HepG2 (cell line): ENCODE measurements at regions not wholly inside any gene's neighbourhood (a gene's known extent, or its start where the extent isn't known, plus 50 kb on each side); places are given as distances from the start of the nearest gene placed in this dataset.

ENCODE experiments used
- ATAC-seq: fragments of 200-7000 bp; cut with Tn5 transposase; 3 replicates; pipeline ENCODE4 v1.9.1; 2020; ENCODE audit warnings: mild to moderate bottlenecking, moderate library complexity
- BruUV-seq: library from RNA; stranded (reverse); fragments of 400-500 nt; replicated peaks from 2 replicates; lab custom pipeline; 2021; lab: Mats Ljungman, UMichigan
- CTCF ChIA-PET: fragments of 300-600 bp; formaldehyde crosslinking; extraction: SDS; loops from one replicate; lab custom pipeline; 2021; ENCODE audit warnings: low total read pairs, inconsistent platforms, low intra/inter-chr PET ratio; lab: Yijun Ruan, JAX
- POLR2A ChIA-PET: fragments of 350-600 bp; sonication (Branson Sonifier 250); formaldehyde crosslinking; loops from one replicate; lab custom pipeline; 2020; ENCODE audit warnings: antibody characterized with exemption, inconsistent platforms; lab: Yijun Ruan, JAX
- DNase-seq: peaks from one replicate; pipeline ENCODE4 v3.0.0-alpha.2; 2015; ENCODE audit warnings: low spot score
- FAIRE-seq: peaks from 3 replicates; lab custom pipeline; 2011; peaks lifted over from hg19 to GRCh38; lab: Jason Lieb, UNC
- H2AFZ ChIP-seq: one replicate; pipeline ENCODE4 v1.6.1; 2011; ENCODE audit warnings: low read length, inconsistent platforms
- H3K27ac ChIP-seq: fragments of 300-600 bp; 3 replicates; pipeline ENCODE4 v1.8.0; 2011; ENCODE audit warnings: mixed run types, mild to moderate bottlenecking, mixed read lengths, low read length, inconsistent platforms; ENCODE audit not compliant: insufficient read depth; ENCODE audit errors: extremely low read length
- H3K27me3 ChIP-seq, 2 experiments: fragments of 200-600 bp in 1 of 2; 2 replicates in 1 of 2; 3 replicates in 1 of 2; pipeline versions ENCODE4 v1.6.0 to v1.8.0; 2011; ENCODE audit warnings: low read length in 2 of 2, mild to moderate bottlenecking in 2 of 2, moderate library complexity in 2 of 2, inconsistent platforms in 1 of 2; ENCODE audit not compliant: insufficient read depth in 2 of 2, control insufficient read depth in 1 of 2
- H3K36me3 ChIP-seq, 2 experiments: fragments of 200-600 bp in 1 of 2; replicated peaks in 1 of 2; 2 replicates in 1 of 2; 3 replicates in 1 of 2; pipeline versions ENCODE4 v1.5.1 to v1.8.0; 2011; ENCODE audit warnings: low read length in 2 of 2, inconsistent platforms in 1 of 2; ENCODE audit not compliant: insufficient read depth in 2 of 2, control insufficient read depth in 1 of 2
- H3K4me1 ChIP-seq: 2 replicates; pipeline ENCODE4 v1.5.1; 2012; ENCODE audit warnings: low read length, inconsistent platforms; ENCODE audit not compliant: insufficient read depth
- H3K4me2 ChIP-seq: 2 replicates; pipeline ENCODE4 v1.6.0; 2011; ENCODE audit warnings: low read depth, low read length, inconsistent platforms
- H3K4me3 ChIP-seq, 3 experiments: fragments of 200-600 bp in 1 of 3; sonication (generic), shearing (Covaris generic) in 1 of 3; replicated peaks in 1 of 3; 2 replicates each; pipeline ENCODE4 v1.5.1; 2011 to 2016; ENCODE audit warnings: low read length in 3 of 3, inconsistent platforms in 2 of 3, low read depth in 2 of 3, mild to moderate bottlenecking in 2 of 3, control low read depth in 1 of 3, mixed read lengths in 1 of 3; ENCODE audit not compliant: insufficient read depth in 1 of 3
- H3K79me2 ChIP-seq: one replicate; pipeline ENCODE4 v1.6.1; 2011; ENCODE audit warnings: low read length, inconsistent platforms; ENCODE audit not compliant: insufficient read depth
- H3K9ac ChIP-seq: 2 replicates; pipeline ENCODE4 v1.6.0; 2011; ENCODE audit warnings: mild to moderate bottlenecking, low read depth, low read length, inconsistent platforms; ENCODE audit not compliant: insufficient read depth
- H3K9me3 ChIP-seq: 2 replicates; pipeline ENCODE4 v1.5.1; 2012; ENCODE audit warnings: mild to moderate bottlenecking, low read length
- H4K20me1 ChIP-seq: 2 replicates; pipeline ENCODE4 v1.6.0; 2011; ENCODE audit warnings: inconsistent platforms, mild to moderate bottlenecking, low read length, moderate library complexity; ENCODE audit not compliant: insufficient read depth
- DBP ChIP-seq: sonication (generic); formaldehyde crosslinking; IDR thresholded peaks from 2 replicates; pipeline ENCODE4 v1.4.0; 2020; ENCODE audit warnings: missing genetic modification reagents; ENCODE audit errors: not compliant biosample characterization
- ETV6 ChIP-seq: sonication (generic); formaldehyde crosslinking; conservative IDR thresholded peaks from 2 replicates; pipeline ENCODE4 v1.4.0; 2020; ENCODE audit warnings: missing genetic modification reagents
- KMT2B ChIP-seq: IDR thresholded peaks from 2 replicates; pipeline ENCODE4 v1.6.1; 2016; ENCODE audit warnings: missing genetic modification reagents, missing compliant biosample characterization
- NCOA2 ChIP-seq: sonication (generic); formaldehyde crosslinking; IDR thresholded peaks from 2 replicates; pipeline ENCODE4 v1.8.0; 2022; ENCODE audit warnings: inconsistent platforms
- TFDP1 ChIP-seq: IDR thresholded peaks from 2 replicates; pipeline ENCODE4 v1.6.1; 2016; ENCODE audit warnings: missing compliant biosample characterization, missing genetic modification reagents, borderline replicate concordance
- ZBTB7A ChIP-seq: sonication (generic); formaldehyde crosslinking; IDR thresholded peaks from 2 replicates; pipeline ENCODE4 v1.8.0; 2022; ENCODE audit warnings: mild to moderate bottlenecking, missing genetic modification reagents
- ZNF513 ChIP-seq: sonication (generic); formaldehyde crosslinking; conservative IDR thresholded peaks from 2 replicates; pipeline ENCODE4 v1.5.0; 2020; ENCODE audit warnings: missing genetic modification reagents
- ZNF777 ChIP-seq: sonication (generic); formaldehyde crosslinking; IDR thresholded peaks from 2 replicates; pipeline ENCODE4 v1.4.0; 2020; ENCODE audit warnings: missing genetic modification reagents
- ZSCAN30 ChIP-seq: sonication (generic); formaldehyde crosslinking; IDR thresholded peaks from 2 replicates; pipeline ENCODE4 v1.5.0; 2020; ENCODE audit warnings: mild to moderate bottlenecking, missing genetic modification reagents
- WGBS: methylation state at CpG from one replicate; pipeline ENCODE4 v1.1.6; 2017; ENCODE audit warnings: low lambda C conversion rate; 5-methylcytosine and 5-hydroxymethylcytosine counted together
- in situ Hi-C: cut with HindIII; loops from 2 replicates; pipeline ENCODE4 v1.10.0; 2017; ENCODE audit warnings: low pct_unique_long_range_greater_than_20kb; ENCODE audit not compliant: extremely low pct_ligation_motif_present
- intact Hi-C: fragments of 100-400 bp; cut with micrococcal nuclease; formaldehyde crosslinking; loops from one replicate; pipeline ENCODE4 v1.10.0; 2022; ENCODE audit not compliant: unreplicated experiment

GRCh38 chr14:26213846-26214575 is 383.8 kb downstream of the NOVA1 start:
- ATAC-seq = no peak
- no peak overlapping the region for H3K4me2 ChIP-seq
- no peak overlapping the region for H3K4me3 ChIP-seq
- no peak overlapping the region for H3K27ac ChIP-seq
- 3% methylated on average over 1 of the region's 1 CpG for WGBS
- no peak overlapping the region for H3K9ac ChIP-seq
- FAIRE-seq = no peak
- no peak overlapping the region for H2AFZ ChIP-seq
- no peak for TF ChIP-seq ETV6 (CRISPR knock-in tag)
- TF ChIP-seq ZNF513 = no peak
- TF ChIP-seq, all 625 proteins: peak for 0
- peaks cover 88% of the 10 kb centered on the region for H3K9me3 ChIP-seq
- ChIA-PET POLR2A (no interaction called here), CTCF (no interaction called here)
- in situ Hi-C loops (no loop called here), intact Hi-C loops (no loop called here)
- no peaks in the 10 kb centered on the region for H3K36me3 ChIP-seq
- BruUV-seq = no TSS peak
- no peaks in the 10 kb centered on the region for H3K79me2 ChIP-seq
- DNase-seq = no peak
- no peaks in the 10 kb centered on the region for H3K4me1 ChIP-seq
- H4K20me1 ChIP-seq = no peaks in the 10 kb centered on the region
- no peaks in the 10 kb centered on the region for H3K27me3 ChIP-seq

GRCh38 chr14:26209699-26210098 is 388.1 kb downstream of the NOVA1 start:
- BruUV-seq = no TSS peak
- no peaks in the 10 kb centered on the region for H4K20me1 ChIP-seq
- ChIA-PET POLR2A (no interaction called here), CTCF (no interaction called here)
- H3K27me3 ChIP-seq = peaks cover 0 to 5% of the 10 kb centered on the region in 2 experiments; a peak in 4 of 5 replicates
- no peak for ATAC-seq
- no peak overlapping the region for H3K4me3 ChIP-seq
- H3K36me3 ChIP-seq = no peaks in the 10 kb centered on the region
- H3K4me1 ChIP-seq = no peaks in the 10 kb centered on the region
- DNase-seq = no peak
- FAIRE-seq = no peak
- no peak overlapping the region for H3K4me2 ChIP-seq
- peaks cover 64% of the 10 kb centered on the region for H3K9me3 ChIP-seq
- no peaks in the 10 kb centered on the region for H3K79me2 ChIP-seq
- no peak overlapping the region for H3K9ac ChIP-seq
- intact Hi-C loops = no loop called here
- H2AFZ ChIP-seq = no peak overlapping the region
- in situ Hi-C loops = no loop called here
- WGBS = 47% methylated on average over 2 of the region's 2 CpGs
- H3K27ac ChIP-seq = no peak overlapping the region
- TF ChIP-seq NCOA2 (CRISPR knock-in tag) = no peak
- no peak for TF ChIP-seq KMT2B
- TF ChIP-seq ZNF777 (CRISPR knock-in tag) = no peak
- no peak for TF ChIP-seq TFDP1 (CRISPR knock-in tag)
- no peak for TF ChIP-seq ZSCAN30 (CRISPR knock-in tag)
- no peak for TF ChIP-seq DBP (CRISPR knock-in tag)
- TF ChIP-seq ZBTB7A = no peak
